ENCODE measurements at regions not wholly inside any gene's neighbourhood (a gene's known extent, or its start where the extent isn't known, plus 50 kb on each side); places are given as distances from the start of the nearest gene placed in this dataset.
"Not testable (repeated sequence)": the region's sequence is repeated elsewhere in the genome, so short reads cannot be mapped to it uniquely, and the experiment has no call there.

- H3K4me3 ChIP-seq (ENCODE audit: control insufficient read depth, low read depth, low read length); DNase-seq (ENCODE audit: low read depth): not testable (repeated sequence)
These were observed 118.3 kb downstream of the LRRC37A3 start for GRCh38 chr17:64800987-64801386.

- DNase-seq (ENCODE audit: low read depth); H3K4me3 ChIP-seq (ENCODE audit: control insufficient read depth, low read depth, low read length): not testable (repeated sequence)
These were observed 118.8 kb downstream of the LRRC37A3 start for GRCh38 chr17:64800361-64800895.

GRCh38 chr17:64799543-64800188, 119.6 kb downstream of the LRRC37A3 start:
- not testable (repeated sequence) for DNase-seq (ENCODE audit: low read depth); H3K4me3 ChIP-seq (ENCODE audit: control insufficient read depth, low read depth, low read length)

- H3K4me3 ChIP-seq (ENCODE audit: control insufficient read depth, low read depth, low read length); DNase-seq (ENCODE audit: low read depth): not testable (repeated sequence)
These were observed 120.3 kb downstream of the LRRC37A3 start for GRCh38 chr17:64798961-64799360.

- not testable (repeated sequence) for H3K4me3 ChIP-seq (ENCODE audit: control insufficient read depth, low read depth, low read length); DNase-seq (ENCODE audit: low read depth)
These were observed 120.8 kb downstream of the LRRC37A3 start for GRCh38 chr17:64798489-64798790.

- H3K4me3 ChIP-seq (ENCODE audit: control insufficient read depth, low read depth, low read length); DNase-seq (ENCODE audit: low read depth): not testable (repeated sequence)
These were observed 121.4 kb downstream of the LRRC37A3 start for GRCh38 chr17:64797746-64798488.

- H3K4me3 ChIP-seq (ENCODE audit: control insufficient read depth, low read depth, low read length); DNase-seq (ENCODE audit: low read depth): not testable (repeated sequence)
These were observed 123.9 kb downstream of the LRRC37A3 start for GRCh38 chr17:64795342-64795741.

- DNase-seq (ENCODE audit: low read depth); H3K4me3 ChIP-seq (ENCODE audit: control insufficient read depth, low read depth, low read length): not testable (repeated sequence)
These were observed 124.6 kb downstream of the LRRC37A3 start for GRCh38 chr17:64794548-64795274.

- H3K4me3 ChIP-seq (ENCODE audit: control insufficient read depth, low read depth, low read length); DNase-seq (ENCODE audit: low read depth): not testable (repeated sequence)
These were observed 125.2 kb downstream of the LRRC37A3 start for GRCh38 chr17:64794113-64794512.

- not testable (repeated sequence) for H3K4me3 ChIP-seq (ENCODE audit: control insufficient read depth, low read depth, low read length); DNase-seq (ENCODE audit: low read depth)
These were observed 126.3 kb downstream of the LRRC37A3 start for GRCh38 chr17:64792793-64793575.

GRCh38 chr17:64792276-64792675, 127.0 kb downstream of the LRRC37A3 start:
- not testable (repeated sequence) for DNase-seq (ENCODE audit: low read depth); H3K4me3 ChIP-seq (ENCODE audit: control insufficient read depth, low read depth, low read length)

GRCh38 chr17:64791691-64792090, 127.6 kb downstream of the LRRC37A3 start:
- not testable (repeated sequence) for DNase-seq (ENCODE audit: low read depth)

GRCh38 chr17:64791226-64791625, 128.1 kb downstream of the LRRC37A3 start:
- H3K4me3 ChIP-seq (ENCODE audit: control insufficient read depth, low read depth, low read length); DNase-seq (ENCODE audit: low read depth): not testable (repeated sequence)

More at GRCh38 chr17:64791691-64792090, 127.6 kb downstream of the LRRC37A3 start:
- not testable (repeated sequence) for H3K4me3 ChIP-seq (ENCODE audit: control insufficient read depth, low read depth, low read length)

GRCh38 chr17:64790690-64791089, 128.6 kb upstream of the SMURF2 start:
- H3K4me3 ChIP-seq (ENCODE audit: control insufficient read depth, low read depth, low read length); DNase-seq (ENCODE audit: low read depth): not testable (repeated sequence)

- not testable (repeated sequence) for H3K4me3 ChIP-seq (ENCODE audit: control insufficient read depth, low read depth, low read length); DNase-seq (ENCODE audit: low read depth)
These were observed 128.1 kb upstream of the SMURF2 start for GRCh38 chr17:64790193-64790592.

- not testable (repeated sequence) for DNase-seq (ENCODE audit: low read depth)
These were observed 126.9 kb upstream of the SMURF2 start for GRCh38 chr17:64789061-64789445.

More at GRCh38 chr17:64789061-64789445, 126.9 kb upstream of the SMURF2 start:
- not testable (repeated sequence) for H3K4me3 ChIP-seq (ENCODE audit: control insufficient read depth, low read depth, low read length)

All from AG09309 (cell line).